IPS DF 6.9 (cell line): ENCODE measurements at regions not wholly inside any gene's neighbourhood (a gene's known extent, or its start where the extent isn't known, plus 50 kb on each side); places are given as distances from the start of the nearest gene placed in this dataset.
"Not testable (repeated sequence)": the region's sequence is repeated elsewhere in the genome, so short reads cannot be mapped to it uniquely, and the experiment has no call there.

Source experiments
- DNase-seq: peaks from one replicate; pipeline ENCODE4 v3.0.0-alpha.2; 2013; ENCODE audit warnings: low read depth, low spot score
- H3K27ac ChIP-seq: one replicate; pipeline ENCODE4 v1.5.1; 2013; ENCODE audit warnings: low read length, control low read depth
- H3K27me3 ChIP-seq: 2 replicates; pipeline ENCODE4 v1.6.1; 2013; ENCODE audit warnings: mild to moderate bottlenecking, low read length; ENCODE audit not compliant: control insufficient read depth, insufficient read depth
- H3K36me3 ChIP-seq: 2 replicates; pipeline ENCODE4 v1.6.1; 2013; ENCODE audit warnings: low read length; ENCODE audit not compliant: control insufficient read depth, insufficient read depth
- H3K4me1 ChIP-seq: 2 replicates; pipeline ENCODE4 v1.6.1; 2013; ENCODE audit warnings: low read length; ENCODE audit not compliant: control insufficient read depth, insufficient read depth
- H3K4me3 ChIP-seq: 2 replicates; pipeline ENCODE4 v1.5.1; 2013; ENCODE audit warnings: mild to moderate bottlenecking, low read length
- H3K9me3 ChIP-seq: 2 replicates; pipeline ENCODE4 v1.6.1; 2013; ENCODE audit warnings: low read length, inconsistent platforms; ENCODE audit not compliant: control insufficient read depth, insufficient read depth
- WGBS: extraction: QIAGEN DNeasy Blood & Tissue Kit; methylation state at CpG from one replicate; pipeline ENCODE4 v1.1.7; 2013; ENCODE audit warnings: mixed read lengths, missing lambda C conversion rate; ENCODE audit not compliant: insufficient read length, insufficient coverage; 5-methylcytosine and 5-hydroxymethylcytosine counted together

DNA sequence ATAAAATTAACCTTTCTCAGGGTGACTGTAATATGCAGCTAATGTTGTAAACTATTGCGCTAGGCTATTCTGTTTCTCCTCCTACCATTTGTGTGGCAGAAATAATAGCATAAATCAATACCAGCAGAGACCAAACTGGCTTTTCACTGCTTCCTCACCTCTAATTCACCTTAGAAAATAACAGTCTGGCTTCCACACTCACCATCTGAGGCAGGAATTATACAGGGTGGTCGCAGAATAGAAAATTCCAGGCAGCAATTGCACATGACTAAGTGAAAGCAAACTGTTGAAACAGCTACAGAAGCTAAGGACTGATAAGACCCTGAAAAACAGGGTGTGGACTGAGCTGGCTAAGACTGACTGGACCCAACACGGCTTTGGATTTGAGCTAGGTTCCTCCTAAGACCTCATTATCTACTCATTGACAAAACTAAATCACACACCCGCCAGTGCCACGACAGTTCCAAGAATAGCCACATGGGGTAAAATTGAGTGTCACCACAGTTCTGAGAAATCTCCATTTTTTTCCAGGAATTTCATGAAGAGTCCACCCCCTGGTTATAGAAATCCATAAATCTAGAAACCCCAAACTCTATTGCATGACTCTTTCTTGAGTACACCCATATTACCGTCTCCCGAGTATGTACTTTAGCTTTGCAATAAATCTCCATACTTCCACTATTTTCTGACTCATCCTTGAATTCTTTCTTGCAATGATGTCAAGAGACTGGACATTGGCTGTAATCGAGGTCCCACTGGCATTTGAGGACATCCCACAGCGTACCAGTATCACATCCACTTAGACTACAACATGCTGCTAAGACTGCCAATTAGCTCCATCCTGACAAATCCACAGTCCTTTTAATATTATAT, 60.9 kb upstream of the KCNQ5 start:
- Histone ChIP-seq H3K9me3 (no peaks in the 10 kb centered on the region), H3K4me1 (no peaks in the 10 kb centered on the region), H3K27ac (no peak overlapping the region), H3K36me3 (no peaks in the 10 kb centered on the region), H3K27me3 (no peaks in the 10 kb centered on the region), H3K4me3 (no peak overlapping the region)
- WGBS, result no CpG with 5 or more reads among the region's 9 CpGs
- no peak for DNase-seq

DNA sequence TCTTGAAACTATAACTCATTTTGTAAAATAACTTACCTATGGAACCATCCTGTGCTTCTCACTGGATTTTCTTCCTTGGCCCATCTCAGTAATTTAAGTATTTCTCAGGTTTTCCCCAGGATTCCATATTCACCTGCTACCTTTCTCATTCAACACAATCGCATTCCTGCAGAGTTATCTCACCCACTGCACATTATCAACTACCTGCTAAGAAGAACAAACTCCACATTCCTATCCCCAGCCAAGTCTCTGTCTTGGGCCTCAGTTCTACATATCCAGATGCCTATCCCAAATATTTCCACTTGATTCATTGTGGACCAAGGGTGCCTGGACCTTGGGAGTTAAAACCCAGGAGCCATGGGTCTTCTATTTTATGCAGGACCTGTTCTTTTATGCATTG, 60.2 kb upstream of the KCNQ5 start:
- no CpG with 5 or more reads among the region's 1 CpG for WGBS
- no peaks in the 10 kb centered on the region for H3K9me3 ChIP-seq
- no peaks in the 10 kb centered on the region for H3K36me3 ChIP-seq
- no peaks in the 10 kb centered on the region for H3K27me3 ChIP-seq
- no peaks in the 10 kb centered on the region for H3K4me1 ChIP-seq
- DNase-seq, result no peak
- no peak overlapping the region for H3K27ac ChIP-seq
- H3K4me3 ChIP-seq, result no peak overlapping the region

DNA sequence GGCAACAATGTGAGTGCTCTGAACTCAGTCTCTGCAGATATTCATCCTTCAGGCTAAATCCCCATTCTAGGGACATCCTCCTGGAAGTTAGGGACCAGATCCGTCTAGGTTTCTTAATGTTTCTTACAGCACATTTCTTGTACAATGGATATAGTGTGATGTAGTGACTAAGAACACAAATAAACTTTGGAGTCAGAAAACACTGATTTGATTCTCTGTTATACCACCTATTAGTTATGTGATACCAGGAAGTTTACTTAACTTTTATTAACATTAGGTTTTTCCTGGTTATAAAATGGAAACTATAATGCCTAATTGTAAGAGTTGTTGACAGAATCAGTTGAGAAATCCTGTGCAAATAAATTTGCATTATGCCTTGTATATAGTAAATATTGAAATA, 57.6 kb upstream of the KCNQ5 start:
- Histone ChIP-seq H3K9me3 (no peaks in the 10 kb centered on the region), H3K27ac (no peak overlapping the region), H3K4me1 (no peaks in the 10 kb centered on the region), H3K36me3 (no peaks in the 10 kb centered on the region), H3K4me3 (no peak overlapping the region), H3K27me3 (no peaks in the 10 kb centered on the region)
- no CpG with 5 or more reads among the region's 1 CpG for WGBS
- DNase-seq, result no peak

DNA sequence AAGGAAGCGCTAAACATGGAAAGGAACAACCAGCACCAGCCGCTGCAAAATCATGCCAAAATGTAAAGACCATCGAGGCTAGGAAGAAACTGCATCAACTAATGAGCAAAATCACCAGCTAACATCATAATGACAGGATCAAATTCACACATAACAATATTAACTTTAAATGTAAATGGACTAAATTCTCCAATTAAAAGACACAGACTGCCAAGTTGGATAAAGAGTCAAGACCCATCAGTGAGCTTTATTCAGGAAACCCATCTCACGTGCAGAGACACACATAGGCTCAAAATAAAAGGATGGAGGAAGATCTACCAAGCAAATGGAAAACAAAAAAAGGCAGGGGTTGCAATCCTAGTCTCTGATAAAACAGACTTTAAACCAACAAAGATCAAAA, 49.9 kb upstream of the KCNQ5 start:
- H3K4me3 ChIP-seq, H3K27ac ChIP-seq: not testable (repeated sequence)
- WGBS, result no CpG with 5 or more reads among the region's 4 CpGs

More for the DNA sequence above, 49.9 kb upstream of the KCNQ5 start:
- H3K27me3 ChIP-seq, H3K9me3 ChIP-seq, H3K4me1 ChIP-seq, H3K36me3 ChIP-seq, DNase-seq: not testable (repeated sequence)
